Epithelial cell of esophagus (primary cell): ENCODE measurements at regions not wholly inside any gene's neighbourhood (a gene's known extent, or its start where the extent isn't known, plus 50 kb on each side); places are given as distances from the start of the nearest gene placed in this dataset.

Experiments used
- DNase-seq: peaks from one replicate; pipeline ENCODE4 v3.0.0; 2010; ENCODE audit warnings: low read depth
- H3K4me3 ChIP-seq: 2 replicates; pipeline ENCODE4 v1.5.1; 2011; ENCODE audit warnings: mild to moderate bottlenecking, low read length, control low read depth
- CTCF ChIP-seq: IDR thresholded peaks from 2 replicates; pipeline ENCODE4 v1.5.1; 2011; ENCODE audit warnings: low read depth, mild to moderate bottlenecking, low read length, control low read depth, inconsistent platforms; ENCODE audit not compliant: insufficient read depth; ENCODE audit errors: missing control alignments

GRCh38 chr1:216932424-216932823 is 209.2 kb upstream of the ESRRG start:
- H3K4me3 ChIP-seq = no peak overlapping the region
- DNase-seq = no peak
- no peak for TF ChIP-seq CTCF

- no peak overlapping the region for H3K4me3 ChIP-seq
- TF ChIP-seq CTCF = no peak
- DNase-seq = peak; percentile 84
Observed at GRCh38 chr1:216929870-216930582, 206.8 kb upstream of the ESRRG start.

GRCh38 chr1:216927633-216928032 is 204.4 kb upstream of the ESRRG start:
- no peak overlapping the region for H3K4me3 ChIP-seq
- TF ChIP-seq CTCF = no peak
- DNase-seq = no peak

GRCh38 chr1:216926720-216927510 is 203.7 kb upstream of the ESRRG start:
- TF ChIP-seq CTCF = no peak
- no peak for DNase-seq
- no peak overlapping the region for H3K4me3 ChIP-seq

- DNase-seq = no peak
Observed at GRCh38 chr1:216925962-216926625, 202.9 kb upstream of the ESRRG start.

GRCh38 chr1:216924732-216925131 is 201.5 kb upstream of the ESRRG start:
- no peak for DNase-seq
- no peak for TF ChIP-seq CTCF
- H3K4me3 ChIP-seq = no peak overlapping the region

More at GRCh38 chr1:216925962-216926625, 202.9 kb upstream of the ESRRG start:
- H3K4me3 ChIP-seq = no peak overlapping the region
- no peak for TF ChIP-seq CTCF
